Neural progenitor cell (in vitro differentiated cells): ENCODE measurements at regions not wholly inside any gene's neighbourhood (a gene's known extent, or its start where the extent isn't known, plus 50 kb on each side); places are given as distances from the start of the nearest gene placed in this dataset.

Source experiments
- DNase-seq: peaks from one replicate; pipeline ENCODE4 v3.0.0-alpha.2; 2016; ENCODE audit warnings: low spot score
- H2AFZ ChIP-seq: fragments of 200-600 bp; sonication (generic); replicated peaks from 2 replicates; pipeline ENCODE4 v1.6.1; 2016; ENCODE audit warnings: antibody characterized with exemption
- H3F3A ChIP-seq: fragments of 200-600 bp; sonication (generic); 2 replicates; pipeline ENCODE4 v1.6.1; 2016; ENCODE audit warnings: antibody characterized with exemption, low read depth
- H3K27ac ChIP-seq: fragments of 200-600 bp; sonication (generic); 2 replicates; pipeline ENCODE4 v1.5.1; 2016; ENCODE audit warnings: mild to moderate bottlenecking
- H3K27me3 ChIP-seq: fragments of 200-600 bp; sonication (generic); 2 replicates; pipeline ENCODE4 v1.6.1; 2016; ENCODE audit warnings: mild to moderate bottlenecking, moderate library complexity
- H3K36me3 ChIP-seq: fragments of 200-600 bp; sonication (generic); 2 replicates; pipeline ENCODE4 v1.5.1; 2016
- H3K4me1 ChIP-seq: fragments of 200-600 bp; sonication (generic); 2 replicates; pipeline ENCODE4 v1.6.1; 2016; ENCODE audit warnings: mixed run types
- H3K4me2 ChIP-seq: fragments of 200-600 bp; sonication (generic); 2 replicates; pipeline ENCODE4 v1.6.1; 2016
- H3K4me3 ChIP-seq: fragments of 200-600 bp; sonication (generic); 2 replicates; pipeline ENCODE4 v1.5.1; 2016
- H3K79me2 ChIP-seq: fragments of 200-600 bp; sonication (generic); 2 replicates; pipeline ENCODE4 v1.6.1; 2016; ENCODE audit warnings: low read depth
- H3K9ac ChIP-seq: fragments of 200-600 bp; sonication (generic); 2 replicates; pipeline ENCODE4 v1.6.1; 2016
- H3K9me3 ChIP-seq: fragments of 200-600 bp; sonication (generic); 2 replicates; pipeline ENCODE4 v1.5.1; 2016; ENCODE audit warnings: low read depth
- H4K20me1 ChIP-seq: fragments of 200-600 bp; sonication (generic); 2 replicates; pipeline ENCODE4 v1.6.1; 2016; ENCODE audit warnings: low read depth
- H3K27ac Mint-ChIP-seq: 3 replicates; pipeline ENCODE4 v1.8.0; 2021; ENCODE audit warnings: mixed read lengths
- H3K27me3 Mint-ChIP-seq: 2 replicates; pipeline ENCODE4 v1.8.0; 2022; ENCODE audit warnings: low read depth, mild to moderate bottlenecking, inconsistent platforms, moderate library complexity, mixed read lengths; ENCODE audit not compliant: insufficient read depth
- H3K36me3 Mint-ChIP-seq: 3 replicates; pipeline ENCODE4 v1.8.0; 2021; ENCODE audit warnings: mixed read lengths
- H3K4me1 Mint-ChIP-seq: 3 replicates; pipeline ENCODE4 v1.8.0; 2021; ENCODE audit warnings: mixed read lengths
- H3K4me3 Mint-ChIP-seq: 3 replicates; pipeline ENCODE4 v1.8.0; 2021; ENCODE audit warnings: mild to moderate bottlenecking, moderate library complexity, mixed read lengths
- H3K9me3 Mint-ChIP-seq: 3 replicates; pipeline ENCODE4 v1.8.0; 2020; ENCODE audit warnings: mixed read lengths
- EZH2 ChIP-seq: fragments of 200-600 bp; sonication (generic); IDR thresholded peaks from 2 replicates; pipeline ENCODE4 v1.6.1; 2017; ENCODE audit warnings: antibody characterized with exemption, mild to moderate bottlenecking, moderate library complexity
- EZH2phosphoT487 ChIP-seq: fragments of 200-600 bp; sonication (generic); IDR thresholded peaks from 2 replicates; pipeline ENCODE4 v1.6.1; 2017; ENCODE audit warnings: antibody characterized with exemption
- TF ChIP-seq, protein P1 (sequence below): fragments of 200-600 bp; sonication (generic); IDR thresholded peaks from 2 replicates; pipeline ENCODE4 v1.5.1; 2017; ENCODE audit warnings: antibody characterized with exemption, mild to moderate bottlenecking

DNA sequence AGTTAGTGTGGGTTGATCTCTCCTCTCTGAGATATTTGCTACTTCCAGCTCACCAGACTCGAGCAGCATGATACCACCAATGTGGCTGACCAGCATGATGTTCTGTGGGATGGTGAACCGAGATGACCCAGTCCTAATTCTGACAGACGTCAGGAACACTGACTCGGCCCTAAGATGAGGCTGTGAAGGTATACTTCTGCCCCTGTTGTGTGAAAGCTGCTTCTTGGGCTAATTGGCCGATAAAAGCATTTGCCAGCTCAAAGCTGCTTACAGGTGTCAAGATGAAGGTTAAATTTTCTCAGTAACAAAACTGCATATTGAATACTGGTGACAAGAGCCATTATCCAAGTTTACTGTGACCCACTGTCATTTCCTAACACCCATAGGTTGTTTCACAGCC lies 151.4 kb downstream of the BRD1 start:
- no peak for DNase-seq
- Histone ChIP-seq H3K27me3 (peaks cover 52% of the 10 kb centered on the region), H3K9ac (no peak overlapping the region), H2AFZ (no peak overlapping the region), H3K4me1 (peaks cover 16% of the 10 kb centered on the region), H3F3A (peaks cover 6% of the 10 kb centered on the region), H3K27ac (no peak overlapping the region), H3K9me3 (no peaks in the 10 kb centered on the region), H4K20me1 (peaks cover 6% of the 10 kb centered on the region), H3K36me3 (no peaks in the 10 kb centered on the region), H3K79me2 (no peaks in the 10 kb centered on the region), H3K4me3 (no peak overlapping the region), H3K4me2 (no peak overlapping the region)
- no peak overlapping the region for H3K27ac Mint-ChIP-seq
- H3K9me3 Mint-ChIP-seq: no peaks in the 10 kb centered on the region
- TF ChIP-seq, protein P1, sequence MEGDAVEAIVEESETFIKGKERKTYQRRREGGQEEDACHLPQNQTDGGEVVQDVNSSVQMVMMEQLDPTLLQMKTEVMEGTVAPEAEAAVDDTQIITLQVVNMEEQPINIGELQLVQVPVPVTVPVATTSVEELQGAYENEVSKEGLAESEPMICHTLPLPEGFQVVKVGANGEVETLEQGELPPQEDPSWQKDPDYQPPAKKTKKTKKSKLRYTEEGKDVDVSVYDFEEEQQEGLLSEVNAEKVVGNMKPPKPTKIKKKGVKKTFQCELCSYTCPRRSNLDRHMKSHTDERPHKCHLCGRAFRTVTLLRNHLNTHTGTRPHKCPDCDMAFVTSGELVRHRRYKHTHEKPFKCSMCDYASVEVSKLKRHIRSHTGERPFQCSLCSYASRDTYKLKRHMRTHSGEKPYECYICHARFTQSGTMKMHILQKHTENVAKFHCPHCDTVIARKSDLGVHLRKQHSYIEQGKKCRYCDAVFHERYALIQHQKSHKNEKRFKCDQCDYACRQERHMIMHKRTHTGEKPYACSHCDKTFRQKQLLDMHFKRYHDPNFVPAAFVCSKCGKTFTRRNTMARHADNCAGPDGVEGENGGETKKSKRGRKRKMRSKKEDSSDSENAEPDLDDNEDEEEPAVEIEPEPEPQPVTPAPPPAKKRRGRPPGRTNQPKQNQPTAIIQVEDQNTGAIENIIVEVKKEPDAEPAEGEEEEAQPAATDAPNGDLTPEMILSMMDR: no peak
- TF ChIP-seq EZH2: no peak
- TF ChIP-seq EZH2phosphoT487: no peak
- no peaks in the 10 kb centered on the region for H3K36me3 Mint-ChIP-seq
- H3K4me1 Mint-ChIP-seq: peaks cover 14% of the 10 kb centered on the region
- H3K27me3 Mint-ChIP-seq: peaks cover 24% of the 10 kb centered on the region
- H3K4me3 Mint-ChIP-seq: no peak overlapping the region

DNA sequence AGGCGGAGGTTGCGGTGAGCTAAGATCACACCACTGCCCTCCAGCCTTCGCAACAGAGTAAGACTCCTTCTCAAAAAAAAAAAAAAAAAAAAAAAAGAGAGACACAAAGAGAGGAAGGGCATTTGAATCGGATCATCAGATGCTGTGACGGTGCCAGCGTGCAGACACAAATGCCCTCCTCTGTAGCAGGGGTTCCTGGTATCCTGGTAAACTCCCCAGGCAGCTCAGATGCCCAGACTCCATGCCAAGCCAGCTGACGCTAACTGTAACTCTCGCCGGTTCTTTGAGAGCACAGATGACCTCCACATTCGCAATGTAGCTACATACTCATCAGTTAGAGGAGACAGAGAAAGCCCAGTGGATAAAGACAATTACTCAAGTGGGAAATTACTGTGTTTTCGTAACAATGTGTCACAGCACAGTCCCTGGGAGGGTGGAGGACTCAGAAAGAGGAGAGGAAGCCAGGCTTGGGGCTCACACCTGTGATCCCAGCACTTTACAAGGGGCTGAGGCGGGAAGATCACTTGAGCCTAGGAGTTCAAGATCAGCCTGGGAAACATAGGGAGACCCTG lies 153.1 kb downstream of the BRD1 start:
- Histone ChIP-seq H3K4me1 (peaks cover 24% of the 10 kb centered on the region), H3K9me3 (no peaks in the 10 kb centered on the region), H3K36me3 (no peaks in the 10 kb centered on the region), H4K20me1 (peaks cover 7% of the 10 kb centered on the region), H3K27ac (no peak overlapping the region), H2AFZ (no peak overlapping the region), H3K9ac (no peak overlapping the region), H3K27me3 (peaks cover 62% of the 10 kb centered on the region), H3F3A (peaks cover 12% of the 10 kb centered on the region), H3K79me2 (no peaks in the 10 kb centered on the region), H3K4me3 (no peak overlapping the region), H3K4me2 (no peak overlapping the region)
- H3K9me3 Mint-ChIP-seq: no peaks in the 10 kb centered on the region
- no peak for DNase-seq
- peaks cover 32% of the 10 kb centered on the region for H3K27me3 Mint-ChIP-seq
- no peak overlapping the region for H3K4me3 Mint-ChIP-seq
- TF ChIP-seq EZH2: no peak
- TF ChIP-seq, protein P1: no peak
- no peak for TF ChIP-seq EZH2phosphoT487
- peaks cover 20% of the 10 kb centered on the region for H3K4me1 Mint-ChIP-seq
- H3K36me3 Mint-ChIP-seq: no peaks in the 10 kb centered on the region
- no peak overlapping the region for H3K27ac Mint-ChIP-seq

DNA sequence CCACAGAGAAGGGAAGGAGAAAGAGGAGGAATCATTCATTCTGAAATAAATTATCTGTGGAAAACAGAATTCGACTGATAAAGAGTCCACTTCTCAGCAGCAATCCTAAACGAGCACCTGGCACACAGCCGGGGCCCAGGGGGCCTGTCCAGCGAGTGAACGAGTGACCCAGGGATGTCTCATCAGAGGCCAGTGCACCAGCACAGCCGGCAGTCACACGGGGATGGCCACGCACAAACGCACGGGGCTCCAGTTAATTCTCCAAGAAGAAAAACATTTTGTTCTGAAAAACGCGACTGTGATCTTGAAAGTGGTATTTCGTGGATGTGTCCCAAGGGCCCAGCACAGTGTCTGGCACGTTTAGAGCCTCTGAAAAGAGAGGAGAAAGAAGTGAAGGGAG lies 154.6 kb downstream of the BRD1 start:
- no peak for DNase-seq
- H3K9me3 ChIP-seq: no peaks in the 10 kb centered on the region
- H2AFZ ChIP-seq: no peak overlapping the region
- no peak overlapping the region for H3K4me3 ChIP-seq
- H3K36me3 ChIP-seq: no peaks in the 10 kb centered on the region
- peaks cover 72% of the 10 kb centered on the region for H3K27me3 ChIP-seq
- Mint-ChIP-seq H3K27ac (no peak overlapping the region), H3K36me3 (no peaks in the 10 kb centered on the region), H3K27me3 (peaks cover 40% of the 10 kb centered on the region), H3K4me1 (peaks cover 13% of the 10 kb centered on the region), H3K4me3 (no peak overlapping the region), H3K9me3 (peaks cover 6% of the 10 kb centered on the region)
- no peak overlapping the region for H3K4me2 ChIP-seq
- no peak overlapping the region for H3K9ac ChIP-seq
- peaks cover 20% of the 10 kb centered on the region for H3K4me1 ChIP-seq
- TF ChIP-seq EZH2 (no peak), EZH2phosphoT487 (no peak)
- TF ChIP-seq, protein P1: no peak
- H3K79me2 ChIP-seq: no peaks in the 10 kb centered on the region
- peaks cover 7% of the 10 kb centered on the region for H4K20me1 ChIP-seq
- no peak overlapping the region for H3K27ac ChIP-seq
- H3F3A ChIP-seq: peaks cover 13% of the 10 kb centered on the region
